ENCODE measurements at regions not wholly inside any gene's neighbourhood (a gene's known extent, or its start where the extent isn't known, plus 50 kb on each side); places are given as distances from the start of the nearest gene placed in this dataset.

GRCh38 chr6:168390749-168391420 lies 50.1 kb upstream of the SMOC2 start (continued):
- TF ChIP-seq ATF6 (CRISPR knock-in tag; IDR thresholded peaks at IDR 0.05), result no peak
- TF ChIP-seq IRF2 (CRISPR knock-in tag; IDR thresholded peaks at IDR 0.05), result no peak
- TF ChIP-seq E2F5 (CRISPR knock-in tag; IDR thresholded peaks at IDR 0.05), result no peak
- no peak for TF ChIP-seq MAFG (tag; conservative IDR thresholded peaks at IDR 0.05)
- TF ChIP-seq CBX2 (IDR thresholded peaks at IDR 0.05; ENCODE audit: insufficient read depth, low read length, poor library complexity, severe bottlenecking), result no peak
- no peak for TF ChIP-seq ZKSCAN3 (CRISPR knock-in tag; IDR thresholded peaks at IDR 0.05)
- no peak for TF ChIP-seq HBP1 (CRISPR knock-in tag; IDR thresholded peaks at IDR 0.05)
- no peak for TF ChIP-seq ZNF76 (CRISPR knock-in tag; IDR thresholded peaks at IDR 0.05; ENCODE audit: borderline replicate concordance)
